HepG2 (cell line): ENCODE measurements at regions not wholly inside any gene's neighbourhood (a gene's known extent, or its start where the extent isn't known, plus 50 kb on each side); places are given as distances from the start of the nearest gene placed in this dataset.

Source experiments
- ATAC-seq: fragments of 200-7000 bp; cut with Tn5 transposase; 3 replicates; pipeline ENCODE4 v1.9.1; 2020; ENCODE audit warnings: mild to moderate bottlenecking, moderate library complexity
- BruUV-seq: library from RNA; stranded (reverse); fragments of 400-500 nt; replicated peaks from 2 replicates; lab custom pipeline; 2021; lab: Mats Ljungman, UMichigan
- CTCF ChIA-PET: fragments of 300-600 bp; formaldehyde crosslinking; extraction: SDS; loops from one replicate; lab custom pipeline; 2021; ENCODE audit warnings: low total read pairs, inconsistent platforms, low intra/inter-chr PET ratio; lab: Yijun Ruan, JAX
- POLR2A ChIA-PET: fragments of 350-600 bp; sonication (Branson Sonifier 250); formaldehyde crosslinking; loops from one replicate; lab custom pipeline; 2020; ENCODE audit warnings: antibody characterized with exemption, inconsistent platforms; lab: Yijun Ruan, JAX
- DNase-seq: peaks from one replicate; pipeline ENCODE4 v3.0.0-alpha.2; 2015; ENCODE audit warnings: low spot score
- FAIRE-seq: peaks from 3 replicates; lab custom pipeline; 2011; peaks lifted over from hg19 to GRCh38; lab: Jason Lieb, UNC
- H2AFZ ChIP-seq: one replicate; pipeline ENCODE4 v1.6.1; 2011; ENCODE audit warnings: low read length, inconsistent platforms
- H3K27ac ChIP-seq: fragments of 300-600 bp; 3 replicates; pipeline ENCODE4 v1.8.0; 2011; ENCODE audit warnings: mixed run types, mild to moderate bottlenecking, mixed read lengths, low read length, inconsistent platforms; ENCODE audit not compliant: insufficient read depth; ENCODE audit errors: extremely low read length
- H3K27me3 ChIP-seq, 2 experiments: fragments of 200-600 bp in 1 of 2; 2 replicates in 1 of 2; 3 replicates in 1 of 2; pipeline versions ENCODE4 v1.6.0 to v1.8.0; 2011; ENCODE audit warnings: low read length in 2 of 2, mild to moderate bottlenecking in 2 of 2, moderate library complexity in 2 of 2, inconsistent platforms in 1 of 2; ENCODE audit not compliant: insufficient read depth in 2 of 2, control insufficient read depth in 1 of 2
- H3K36me3 ChIP-seq, 2 experiments: fragments of 200-600 bp in 1 of 2; replicated peaks in 1 of 2; 2 replicates in 1 of 2; 3 replicates in 1 of 2; pipeline versions ENCODE4 v1.5.1 to v1.8.0; 2011; ENCODE audit warnings: low read length in 2 of 2, inconsistent platforms in 1 of 2; ENCODE audit not compliant: insufficient read depth in 2 of 2, control insufficient read depth in 1 of 2
- H3K4me1 ChIP-seq: 2 replicates; pipeline ENCODE4 v1.5.1; 2012; ENCODE audit warnings: low read length, inconsistent platforms; ENCODE audit not compliant: insufficient read depth
- H3K4me2 ChIP-seq: 2 replicates; pipeline ENCODE4 v1.6.0; 2011; ENCODE audit warnings: low read depth, low read length, inconsistent platforms
- H3K4me3 ChIP-seq, 3 experiments: fragments of 200-600 bp in 1 of 3; sonication (generic), shearing (Covaris generic) in 1 of 3; replicated peaks in 1 of 3; 2 replicates each; pipeline ENCODE4 v1.5.1; 2011 to 2016; ENCODE audit warnings: low read length in 3 of 3, inconsistent platforms in 2 of 3, low read depth in 2 of 3, mild to moderate bottlenecking in 2 of 3, control low read depth in 1 of 3, mixed read lengths in 1 of 3; ENCODE audit not compliant: insufficient read depth in 1 of 3
- H3K79me2 ChIP-seq: one replicate; pipeline ENCODE4 v1.6.1; 2011; ENCODE audit warnings: low read length, inconsistent platforms; ENCODE audit not compliant: insufficient read depth
- H3K9ac ChIP-seq: 2 replicates; pipeline ENCODE4 v1.6.0; 2011; ENCODE audit warnings: mild to moderate bottlenecking, low read depth, low read length, inconsistent platforms; ENCODE audit not compliant: insufficient read depth
- H3K9me3 ChIP-seq: 2 replicates; pipeline ENCODE4 v1.5.1; 2012; ENCODE audit warnings: mild to moderate bottlenecking, low read length
- H4K20me1 ChIP-seq: 2 replicates; pipeline ENCODE4 v1.6.0; 2011; ENCODE audit warnings: inconsistent platforms, mild to moderate bottlenecking, low read length, moderate library complexity; ENCODE audit not compliant: insufficient read depth
- ARNT2 ChIP-seq: sonication (generic); formaldehyde crosslinking; IDR thresholded peaks from 2 replicates; pipeline ENCODE4 v1.8.0; 2022; ENCODE audit warnings: mild to moderate bottlenecking, low read depth, missing genetic modification reagents, moderate library complexity
- DNMT1 ChIP-seq: sonication (generic); formaldehyde crosslinking; IDR thresholded peaks from 2 replicates; pipeline ENCODE4 v1.5.1; 2020; ENCODE audit warnings: mild to moderate bottlenecking, missing genetic modification reagents
- FOXA3 ChIP-seq: IDR thresholded peaks from 2 replicates; pipeline ENCODE4 v1.6.1; 2016; ENCODE audit warnings: missing genetic modification reagents, missing compliant biosample characterization
- HCFC1 ChIP-seq: fragments of 150-350 bp; IDR thresholded peaks from 2 replicates; pipeline ENCODE4 v1.6.1; 2014; ENCODE audit warnings: low read depth, low read length
- KLF15 ChIP-seq: sonication (generic); formaldehyde crosslinking; IDR thresholded peaks from 2 replicates; pipeline ENCODE4 v1.8.1; 2023; ENCODE audit warnings: borderline replicate concordance, mild to moderate bottlenecking, inconsistent platforms, missing genetic modification reagents, mixed read lengths
- MEIS2 ChIP-seq: sonication (generic); formaldehyde crosslinking; IDR thresholded peaks from 2 replicates; pipeline ENCODE4 v1.9.0; 2021; ENCODE audit warnings: mild to moderate bottlenecking, missing genetic modification reagents
- PATZ1 ChIP-seq: sonication (generic); formaldehyde crosslinking; IDR thresholded peaks from 2 replicates; pipeline ENCODE4 v1.4.0; 2020; ENCODE audit warnings: missing genetic modification reagents
- PLRG1 ChIP-seq: fragments of 450-650 bp; conservative IDR thresholded peaks from 2 replicates; pipeline ENCODE4 v1.6.1; 2016
- SP4 ChIP-seq: sonication (generic); formaldehyde crosslinking; IDR thresholded peaks from 2 replicates; pipeline ENCODE4 v1.8.1; 2023; ENCODE audit warnings: mild to moderate bottlenecking, missing genetic modification reagents
- STAT6 ChIP-seq: sonication (generic); formaldehyde crosslinking; IDR thresholded peaks from 2 replicates; pipeline ENCODE4 v1.4.0; 2020; ENCODE audit warnings: missing genetic modification reagents, mild to moderate bottlenecking, borderline replicate concordance
- TERF1 ChIP-seq: sonication (generic); formaldehyde crosslinking; IDR thresholded peaks from 2 replicates; pipeline ENCODE4 v1.8.0; 2022; ENCODE audit warnings: mild to moderate bottlenecking, missing genetic modification reagents, moderate library complexity
- THAP9 ChIP-seq: sonication (generic); formaldehyde crosslinking; IDR thresholded peaks from 2 replicates; pipeline ENCODE4; 2020; ENCODE audit warnings: missing genetic modification reagents, mild to moderate bottlenecking, borderline replicate concordance
- TP53 ChIP-seq: sonication (generic); formaldehyde crosslinking; conservative IDR thresholded peaks from 2 replicates; pipeline ENCODE4 v1.4.0; 2020; ENCODE audit warnings: missing genetic modification reagents
- ZBTB8A ChIP-seq: sonication (generic); formaldehyde crosslinking; IDR thresholded peaks from 2 replicates; pipeline ENCODE4 v1.4.0; 2020; ENCODE audit warnings: mild to moderate bottlenecking, low read depth, missing genetic modification reagents, borderline replicate concordance
- ZNF235 ChIP-seq: sonication (generic); formaldehyde crosslinking; IDR thresholded peaks from 2 replicates; pipeline ENCODE4 v1.8.1; 2023; ENCODE audit warnings: mild to moderate bottlenecking, missing genetic modification reagents, borderline replicate concordance
- ZNF30 ChIP-seq: sonication (generic); formaldehyde crosslinking; IDR thresholded peaks from 2 replicates; pipeline ENCODE4 v1.5.0; 2020; ENCODE audit warnings: mild to moderate bottlenecking, missing genetic modification reagents
- ZNF598 ChIP-seq: sonication (generic); formaldehyde crosslinking; IDR thresholded peaks from 2 replicates; pipeline ENCODE4 v1.5.1; 2020; ENCODE audit warnings: mild to moderate bottlenecking, missing genetic modification reagents, borderline replicate concordance
- ZNF816 ChIP-seq: sonication (generic); formaldehyde crosslinking; IDR thresholded peaks from 2 replicates; pipeline ENCODE4 v1.8.0; 2022; ENCODE audit warnings: missing genetic modification reagents, mild to moderate bottlenecking, borderline replicate concordance
- in situ Hi-C: cut with HindIII; loops from 2 replicates; pipeline ENCODE4 v1.10.0; 2017; ENCODE audit warnings: low pct_unique_long_range_greater_than_20kb; ENCODE audit not compliant: extremely low pct_ligation_motif_present
- intact Hi-C: fragments of 100-400 bp; cut with micrococcal nuclease; formaldehyde crosslinking; loops from one replicate; pipeline ENCODE4 v1.10.0; 2022; ENCODE audit not compliant: unreplicated experiment

GRCh38 chr9:78626971-78627370 lies 330.0 kb downstream of the PSAT1 start:
- Histone ChIP-seq H3K9me3 (no peaks in the 10 kb centered on the region), H3K4me1 (no peaks in the 10 kb centered on the region), H3K9ac (no peak overlapping the region), H3K27me3 (no peaks in the 10 kb centered on the region), H2AFZ (no peak overlapping the region), H3K4me2 (no peak overlapping the region), H3K36me3 (no peaks in the 10 kb centered on the region), H3K79me2 (no peaks in the 10 kb centered on the region), H4K20me1 (no peaks in the 10 kb centered on the region), H3K27ac (no peak overlapping the region), H3K4me3 (no peak overlapping the region)
- POLR2A ChIA-PET: no interaction called here
- no peak for FAIRE-seq
- BruUV-seq: no TSS peak
- no peak for DNase-seq
- ATAC-seq: no peak
- CTCF ChIA-PET: no interaction called here
- intact Hi-C loops (no loop called here), in situ Hi-C loops (no loop called here)
- TF ChIP-seq ZNF816 (CRISPR knock-in tag) (no peak), ARNT2 (CRISPR knock-in tag) (no peak), ZNF235 (no peak), PATZ1 (no peak), TERF1 (CRISPR knock-in tag) (no peak), DNMT1 (CRISPR knock-in tag) (no peak), ZBTB8A (CRISPR knock-in tag) (no peak), ZNF598 (no peak), STAT6 (CRISPR knock-in tag) (no peak), TP53 (CRISPR knock-in tag) (no peak), ZNF30 (CRISPR knock-in tag) (no peak), PLRG1 (no peak), MEIS2 (no peak), FOXA3 (CRISPR knock-in tag) (no peak), KLF15 (CRISPR knock-in tag) (no peak), SP4 (no peak), HCFC1 (no peak), THAP9 (no peak)
